Activated CD8-positive, alpha-beta memory T cell treated with anti-CD3 and anti-CD28 coated beads, Interleukin-2, amount 50 U/mL, for 24 hours (primary cell): ENCODE measurements at regions not wholly inside any gene's neighbourhood (a gene's known extent, or its start where the extent isn't known, plus 50 kb on each side); places are given as distances from the start of the nearest gene placed in this dataset.
"Not testable (repeated sequence)": the region's sequence is repeated elsewhere in the genome, so short reads cannot be mapped to it uniquely, and the experiment has no call there.

Experiments
- DNase-seq: peaks from one replicate; pipeline ENCODE4 v3.0.0-alpha.2; 2020; ENCODE audit errors: extremely low read depth

GRCh38 chr7:20839196-20839735 is 52.6 kb upstream of the SP8 start:
- DNase-seq: no peak

- DNase-seq: no peak
Measured at GRCh38 chr7:20839987-20840386, 53.3 kb upstream of the SP8 start.

GRCh38 chr7:20846791-20847190 is 60.1 kb upstream of the SP8 start:
- no peak for DNase-seq

- no peak for DNase-seq
Measured at GRCh38 chr7:20858951-20859350, 72.3 kb upstream of the SP8 start.

GRCh38 chr7:20861468-20861867 is 74.8 kb upstream of the SP8 start:
- no peak for DNase-seq

GRCh38 chr7:20862554-20862953 is 75.9 kb upstream of the SP8 start:
- no peak for DNase-seq

GRCh38 chr7:20864221-20864620 is 77.5 kb upstream of the SP8 start:
- DNase-seq: no peak

GRCh38 chr7:20865684-20866083 is 79.0 kb upstream of the SP8 start:
- no peak for DNase-seq

GRCh38 chr7:20870977-20871376 is 84.3 kb upstream of the SP8 start:
- no peak for DNase-seq

GRCh38 chr7:20892776-20893175 is 106.1 kb upstream of the SP8 start:
- DNase-seq: no peak

- DNase-seq: no peak
Measured at GRCh38 chr7:20894806-20895205, 108.1 kb upstream of the SP8 start.

GRCh38 chr7:20895563-20895962 is 108.9 kb upstream of the SP8 start:
- DNase-seq: no peak

GRCh38 chr7:20896996-20897395 is 110.3 kb upstream of the SP8 start:
- DNase-seq: no peak

GRCh38 chr7:20906801-20907453 is 120.2 kb upstream of the SP8 start:
- no peak for DNase-seq

GRCh38 chr7:20911081-20911480 is 124.4 kb upstream of the SP8 start:
- DNase-seq: no peak

GRCh38 chr7:20913853-20914252 is 127.2 kb upstream of the SP8 start:
- DNase-seq: no peak

GRCh38 chr7:20916311-20916710 is 129.6 kb upstream of the SP8 start:
- DNase-seq: no peak

GRCh38 chr7:20917603-20918002 is 130.9 kb upstream of the SP8 start:
- DNase-seq: no peak

GRCh38 chr7:20918156-20918555 is 131.5 kb upstream of the SP8 start:
- no peak for DNase-seq

- DNase-seq: not testable (repeated sequence)
Measured at GRCh38 chr7:20927178-20927577, 140.5 kb upstream of the SP8 start.

- DNase-seq: no peak
Measured at GRCh38 chr7:20927976-20928375, 141.3 kb upstream of the SP8 start.

GRCh38 chr7:20929199-20929598 is 142.5 kb upstream of the SP8 start:
- DNase-seq: no peak

GRCh38 chr7:20931739-20932138 is 145.1 kb upstream of the SP8 start:
- DNase-seq: no peak
